Cardiac muscle cell (in vitro differentiated cells and primary cell): ENCODE measurements at regions not wholly inside any gene's neighbourhood (a gene's known extent, or its start where the extent isn't known, plus 50 kb on each side); places are given as distances from the start of the nearest gene placed in this dataset.

ENCODE experiments used
- DNase-seq, 2 donors: peaks; one replicate each; pipeline versions ENCODE4 v3.0.0 to v3.0.0-alpha.2; 2010 to 2017; ENCODE audit warnings: low read depth in 1 of 2, low spot score in 1 of 2
- H3K27ac ChIP-seq: fragments of 200-600 bp; sonication (generic); 2 replicates; pipeline ENCODE4 v1.5.1; 2016
- H3K27me3 ChIP-seq: fragments of 200-600 bp; sonication (generic); 2 replicates; pipeline ENCODE4 v1.6.0; 2016; ENCODE audit warnings: control low read depth
- H3K36me3 ChIP-seq: fragments of 200-600 bp; sonication (generic); 2 replicates; pipeline ENCODE4 v1.5.1; 2016; ENCODE audit warnings: control low read depth
- H3K4me1 ChIP-seq: fragments of 200-600 bp; sonication (generic); 2 replicates; pipeline ENCODE4 v1.8.1; 2017; ENCODE audit warnings: low read depth, mild to moderate bottlenecking, mixed run types
- H3K4me3 ChIP-seq: fragments of 200-600 bp; sonication (generic); 2 replicates; pipeline ENCODE4 v1.5.1; 2016; ENCODE audit warnings: mild to moderate bottlenecking
- H3K9me3 ChIP-seq: fragments of 200-600 bp; sonication (generic); 2 replicates; pipeline ENCODE4 v1.5.1; 2017; ENCODE audit warnings: low read depth, mild to moderate bottlenecking, control low read depth
- CTCF ChIP-seq: IDR thresholded peaks from 2 replicates; pipeline ENCODE4 v1.5.1; 2012; ENCODE audit warnings: low read depth, mild to moderate bottlenecking, low read length

- H3K27me3 ChIP-seq: no peaks in the 10 kb centered on the region
- no peak overlapping the region for H3K27ac ChIP-seq
- DNase-seq: no peak
- no peaks in the 10 kb centered on the region for H3K4me1 ChIP-seq
- no peaks in the 10 kb centered on the region for H3K36me3 ChIP-seq
- H3K9me3 ChIP-seq: no peaks in the 10 kb centered on the region
- H3K4me3 ChIP-seq: no peak overlapping the region
- TF ChIP-seq CTCF: no peak
Measured at GRCh38 chr10:7464691-7465090, 53.9 kb upstream of the SFMBT2 start.
